Ovary (tissue), 7 donors: ENCODE measurements at regions not wholly inside any gene's neighbourhood (a gene's known extent, or its start where the extent isn't known, plus 50 kb on each side); places are given as distances from the start of the nearest gene placed in this dataset.

Experiments
- DNase-seq, 5 donors: peaks; one replicate each; pipeline ENCODE4 v3.0.0-alpha.2; 2019 to 2020
- H3K27ac ChIP-seq, 2 donors: fragments of 200-600 bp; one replicate each; pipeline versions ENCODE4 v1.5.1 to v1.8.0; 2019 to 2022
- H3K27me3 ChIP-seq: fragments of 200-600 bp; one replicate; pipeline ENCODE4 v1.8.0; 2022
- H3K36me3 ChIP-seq: fragments of 200-600 bp; sonication (generic); one replicate; pipeline ENCODE4 v1.5.1; 2019
- H3K4me1 ChIP-seq: one replicate; pipeline ENCODE4 v1.8.1; 2013; ENCODE audit warnings: mild to moderate bottlenecking, moderate library complexity; ENCODE audit not compliant: insufficient read depth
- H3K4me3 ChIP-seq: fragments of 200-600 bp; sonication (generic); one replicate; pipeline ENCODE4 v1.5.1; 2017
- H3K9me3 ChIP-seq, 2 donors: fragments of 200-600 bp in 1 of 2; sonication (generic) in 1 of 2; one replicate each; pipeline versions ENCODE4 v1.5.1 to v1.8.1; 2013 to 2019; ENCODE audit warnings: mild to moderate bottlenecking in 1 of 2, moderate library complexity in 1 of 2
- EP300 ChIP-seq: sonication (generic); formaldehyde crosslinking; IDR thresholded peaks from one replicate; pipeline ENCODE4 v1.6.1; 2017; ENCODE audit warnings: antibody characterized with exemption
- POLR2A ChIP-seq: fragments of 450-650 bp; IDR thresholded peaks from one replicate; pipeline ENCODE4 v1.6.1; 2017; ENCODE audit warnings: antibody characterized with exemption, mild to moderate bottlenecking, moderate library complexity
- WGBS, 3 donors: extraction: QIAGEN DNeasy Blood & Tissue Kit in 1 of 3; methylation state at CpG; one replicate each; pipeline versions ENCODE4 v1.1.5 to v1.1.7; 2013 to 2017; 5-methylcytosine and 5-hydroxymethylcytosine counted together
- intact Hi-C, 4 donors: fragments of 100-400 bp; cut with DNase I; formaldehyde crosslinking; loops; one replicate each; pipeline versions ENCODE4 v1.11.0 to v1.15.1; 2022 to 2023
- TF ChIP-seq, protein P1 (sequence below), 3 donors: fragments of 450-650 bp in 2 of 3; fragments of 200-600 bp in 1 of 3; IDR thresholded peaks; one replicate each; pipeline versions ENCODE4 v1.5.1 to v1.8.0; 2016 to 2022; ENCODE audit warnings: antibody characterized with exemption in 3 of 3, mild to moderate bottlenecking in 1 of 3
- donor health status: DM: no; HTN: no; CAD: no; lungs with moderate emphysema.
- donor health status: DM: no; HTN: no; CAD: no.
- donor health status: Bipolar disorder and iron deficiency.
- donor health status: DM: no; HTN: no; CAD: no.
- donor health status: DM: yes; HTN: yes; CAD: no.

DNA sequence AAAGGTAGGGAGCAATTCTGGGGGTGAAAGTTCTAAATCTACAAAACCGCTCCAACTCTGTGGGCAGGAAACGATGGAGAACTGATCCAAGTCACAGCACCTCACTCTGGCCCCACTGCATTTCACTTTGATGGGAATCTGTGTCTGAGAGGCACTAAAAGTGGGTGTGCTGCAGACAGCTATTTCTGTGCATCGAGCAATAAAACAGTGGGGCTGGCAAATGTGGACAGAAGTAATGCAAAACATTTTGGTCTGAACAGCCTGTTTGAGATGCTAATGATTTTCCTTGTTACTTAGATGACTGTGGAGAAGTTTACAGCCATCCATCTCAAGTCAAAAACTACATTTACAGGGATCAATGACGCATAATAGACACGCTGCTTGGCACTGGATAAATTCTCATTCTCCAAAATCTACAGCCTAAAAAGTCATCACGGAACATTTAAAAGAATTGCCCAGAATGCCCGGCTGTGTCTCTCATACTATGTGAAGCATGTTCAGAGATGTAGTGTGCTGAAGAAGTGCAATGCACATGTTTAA, 1671.6 kb upstream of the TENM3 start:
- Histone ChIP-seq H3K4me1 (no peaks in the 10 kb centered on the region), H3K27me3 (no peaks in the 10 kb centered on the region), H3K9me3 (no peaks in the 10 kb centered on the region), H3K27ac (no peak overlapping the region), H3K36me3 (no peaks in the 10 kb centered on the region), H3K4me3 (no peak overlapping the region)
- DNase-seq, result no peak
- TF ChIP-seq EP300, result no peak
- TF ChIP-seq POLR2A, result no peak
- TF ChIP-seq, protein P1, sequence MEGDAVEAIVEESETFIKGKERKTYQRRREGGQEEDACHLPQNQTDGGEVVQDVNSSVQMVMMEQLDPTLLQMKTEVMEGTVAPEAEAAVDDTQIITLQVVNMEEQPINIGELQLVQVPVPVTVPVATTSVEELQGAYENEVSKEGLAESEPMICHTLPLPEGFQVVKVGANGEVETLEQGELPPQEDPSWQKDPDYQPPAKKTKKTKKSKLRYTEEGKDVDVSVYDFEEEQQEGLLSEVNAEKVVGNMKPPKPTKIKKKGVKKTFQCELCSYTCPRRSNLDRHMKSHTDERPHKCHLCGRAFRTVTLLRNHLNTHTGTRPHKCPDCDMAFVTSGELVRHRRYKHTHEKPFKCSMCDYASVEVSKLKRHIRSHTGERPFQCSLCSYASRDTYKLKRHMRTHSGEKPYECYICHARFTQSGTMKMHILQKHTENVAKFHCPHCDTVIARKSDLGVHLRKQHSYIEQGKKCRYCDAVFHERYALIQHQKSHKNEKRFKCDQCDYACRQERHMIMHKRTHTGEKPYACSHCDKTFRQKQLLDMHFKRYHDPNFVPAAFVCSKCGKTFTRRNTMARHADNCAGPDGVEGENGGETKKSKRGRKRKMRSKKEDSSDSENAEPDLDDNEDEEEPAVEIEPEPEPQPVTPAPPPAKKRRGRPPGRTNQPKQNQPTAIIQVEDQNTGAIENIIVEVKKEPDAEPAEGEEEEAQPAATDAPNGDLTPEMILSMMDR (IDR thresholded peaks at IDR 0.05), result no peak
- WGBS, 3 donors, result 68 to 87% (median 77%) methylated on average over 7 of the region's 7 CpGs
- intact Hi-C loops, result no loop called here

GRCh38 chr4:180578175-180578574, 1665.0 kb upstream of the TENM3 start:
- no peaks in the 10 kb centered on the region for H3K27me3 ChIP-seq
- WGBS, 3 donors, result 62 to 73% (median 67%) methylated on average over 2 of the region's 2 CpGs
- no peak for DNase-seq
- TF ChIP-seq, protein P1 (IDR thresholded peaks at IDR 0.05), result no peak
- TF ChIP-seq EP300 (no peak), POLR2A (no peak)
- H3K9me3 ChIP-seq, result no peaks in the 10 kb centered on the region
- H3K27ac ChIP-seq, result no peak overlapping the region
- intact Hi-C loops, result no loop called here
- no peak overlapping the region for H3K4me3 ChIP-seq
- H3K4me1 ChIP-seq, result no peaks in the 10 kb centered on the region
- no peaks in the 10 kb centered on the region for H3K36me3 ChIP-seq

- Histone ChIP-seq H3K27me3 (no peaks in the 10 kb centered on the region), H3K9me3 (no peaks in the 10 kb centered on the region), H3K4me3 (no peak overlapping the region), H3K36me3 (no peaks in the 10 kb centered on the region), H3K27ac (no peak overlapping the region), H3K4me1 (no peaks in the 10 kb centered on the region)
- intact Hi-C loops, result no loop called here
- WGBS, 3 donors, result 66 to 80% (median 73%) methylated on average over 4 of the region's 4 CpGs
- TF ChIP-seq, protein P1 (IDR thresholded peaks at IDR 0.05), result no peak
- TF ChIP-seq EP300, result no peak
- TF ChIP-seq POLR2A, result no peak
- no peak for DNase-seq
These were observed 1662.1 kb upstream of the TENM3 start for GRCh38 chr4:180581061-180581460.

GRCh38 chr4:180587379-180587778, 1655.8 kb upstream of the TENM3 start:
- Histone ChIP-seq H3K4me3 (no peak overlapping the region), H3K9me3 (no peaks in the 10 kb centered on the region), H3K27ac (no peak overlapping the region), H3K4me1 (no peaks in the 10 kb centered on the region), H3K36me3 (no peaks in the 10 kb centered on the region), H3K27me3 (no peaks in the 10 kb centered on the region)
- 79 to 83% (median 82%) methylated on average over 5 of the region's 5 CpGs for WGBS, 3 donors
- TF ChIP-seq EP300, result no peak
- TF ChIP-seq POLR2A, result no peak
- TF ChIP-seq, protein P1 (IDR thresholded peaks at IDR 0.05), result no peak
- no peak for DNase-seq
- intact Hi-C loops, result no loop called here
